ENCODE measurements at regions not wholly inside any gene's neighbourhood (a gene's known extent, or its start where the extent isn't known, plus 50 kb on each side); places are given as distances from the start of the nearest gene placed in this dataset.

- WGBS (ENCODE audit: insufficient coverage): no CpG with 5 or more reads among the region's 2 CpGs
- DNase-seq: peak; percentile 32
Observed at GRCh38 chr6:132087391-132087790, 136.2 kb upstream of the CCN2 start.

GRCh38 chr6:132085731-132086130 lies 134.6 kb upstream of the CCN2 start:
- no peaks in the 10 kb centered on the region for H3K36me3 ChIP-seq (ENCODE audit: control insufficient read depth, insufficient read depth, low read length)
- H3K4me3 ChIP-seq (ENCODE audit: low read length): no peak overlapping the region
- H3K27ac ChIP-seq (ENCODE audit: low read length): peak overlapping the region; percentile 66
- WGBS (ENCODE audit: insufficient coverage): 89% methylated on average over 3 of the region's 5 CpGs
- peaks cover 2% of the 10 kb centered on the region for H3K4me1 ChIP-seq (ENCODE audit: control insufficient read depth, insufficient read depth, low read length)
- peaks cover 2% of the 10 kb centered on the region for H3K9me3 ChIP-seq (replicated peaks; ENCODE audit: control insufficient read depth, low read depth, low read length)
- no peaks in the 10 kb centered on the region for H3K27me3 ChIP-seq (ENCODE audit: control insufficient read depth, insufficient read depth, low read length)
- no peak for DNase-seq

More at GRCh38 chr6:132087391-132087790, 136.2 kb upstream of the CCN2 start:
- H3K4me1 ChIP-seq (ENCODE audit: control insufficient read depth, insufficient read depth, low read length): peaks cover 2% of the 10 kb centered on the region
- H3K4me3 ChIP-seq (ENCODE audit: low read length): no peak overlapping the region
- no peaks in the 10 kb centered on the region for H3K27me3 ChIP-seq (ENCODE audit: control insufficient read depth, insufficient read depth, low read length)
- H3K27ac ChIP-seq (ENCODE audit: low read length): no peak overlapping the region
- no peaks in the 10 kb centered on the region for H3K36me3 ChIP-seq (ENCODE audit: control insufficient read depth, insufficient read depth, low read length)
- peaks cover 2% of the 10 kb centered on the region for H3K9me3 ChIP-seq (replicated peaks; ENCODE audit: control insufficient read depth, low read depth, low read length)

GRCh38 chr6:132084811-132085509 lies 133.8 kb upstream of the CCN2 start:
- Histone ChIP-seq H3K27me3 (ENCODE audit: control insufficient read depth, insufficient read depth, low read length) (no peaks in the 10 kb centered on the region), H3K4me1 (ENCODE audit: control insufficient read depth, insufficient read depth, low read length) (peaks cover 2% of the 10 kb centered on the region), H3K36me3 (ENCODE audit: control insufficient read depth, insufficient read depth, low read length) (no peaks in the 10 kb centered on the region), H3K27ac (ENCODE audit: low read length) (peak overlapping the region; percentile 66), H3K9me3 (replicated peaks; ENCODE audit: control insufficient read depth, low read depth, low read length) (no peaks in the 10 kb centered on the region), H3K4me3 (ENCODE audit: low read length) (no peak overlapping the region)
- WGBS (ENCODE audit: insufficient coverage): 86% methylated on average over 1 of the region's 3 CpGs
- peak; percentile 29 for DNase-seq

- no peaks in the 10 kb centered on the region for H3K9me3 ChIP-seq (replicated peaks; ENCODE audit: control insufficient read depth, low read depth, low read length)
- H3K36me3 ChIP-seq (ENCODE audit: control insufficient read depth, insufficient read depth, low read length): no peaks in the 10 kb centered on the region
- no CpG with 5 or more reads among the region's 2 CpGs for WGBS (ENCODE audit: insufficient coverage)
- no peak overlapping the region for H3K4me3 ChIP-seq (ENCODE audit: low read length)
- DNase-seq: no peak
- H3K4me1 ChIP-seq (ENCODE audit: control insufficient read depth, insufficient read depth, low read length): peaks cover 2% of the 10 kb centered on the region
- no peak overlapping the region for H3K27ac ChIP-seq (ENCODE audit: low read length)
- H3K27me3 ChIP-seq (ENCODE audit: control insufficient read depth, insufficient read depth, low read length): no peaks in the 10 kb centered on the region
Observed at GRCh38 chr6:132082421-132082820, 131.2 kb upstream of the CCN2 start.

GRCh38 chr6:132081338-132081737 lies 130.2 kb upstream of the CCN2 start:
- Histone ChIP-seq H3K9me3 (replicated peaks; ENCODE audit: control insufficient read depth, low read depth, low read length) (no peaks in the 10 kb centered on the region), H3K27ac (ENCODE audit: low read length) (no peak overlapping the region), H3K4me1 (ENCODE audit: control insufficient read depth, insufficient read depth, low read length) (peaks cover 2% of the 10 kb centered on the region), H3K4me3 (ENCODE audit: low read length) (no peak overlapping the region), H3K27me3 (ENCODE audit: control insufficient read depth, insufficient read depth, low read length) (no peaks in the 10 kb centered on the region), H3K36me3 (ENCODE audit: control insufficient read depth, insufficient read depth, low read length) (no peaks in the 10 kb centered on the region)
- no peak for DNase-seq
- WGBS (ENCODE audit: insufficient coverage): no CpG with 5 or more reads among the region's 1 CpG

- no peaks in the 10 kb centered on the region for H3K27me3 ChIP-seq (ENCODE audit: control insufficient read depth, insufficient read depth, low read length)
- H3K4me3 ChIP-seq (ENCODE audit: low read length): no peak overlapping the region
- DNase-seq: no peak
- H3K36me3 ChIP-seq (ENCODE audit: control insufficient read depth, insufficient read depth, low read length): no peaks in the 10 kb centered on the region
- 85% methylated on average over 4 of the region's 5 CpGs for WGBS (ENCODE audit: insufficient coverage)
- no peak overlapping the region for H3K27ac ChIP-seq (ENCODE audit: low read length)
- no peaks in the 10 kb centered on the region for H3K4me1 ChIP-seq (ENCODE audit: control insufficient read depth, insufficient read depth, low read length)
- H3K9me3 ChIP-seq (replicated peaks; ENCODE audit: control insufficient read depth, low read depth, low read length): no peaks in the 10 kb centered on the region
Observed at GRCh38 chr6:132079286-132079685, 128.1 kb upstream of the CCN2 start.

GRCh38 chr6:132076452-132076851 lies 125.3 kb upstream of the CCN2 start:
- Histone ChIP-seq H3K27ac (ENCODE audit: low read length) (no peak overlapping the region), H3K36me3 (ENCODE audit: control insufficient read depth, insufficient read depth, low read length) (no peaks in the 10 kb centered on the region), H3K27me3 (ENCODE audit: control insufficient read depth, insufficient read depth, low read length) (no peaks in the 10 kb centered on the region), H3K4me1 (ENCODE audit: control insufficient read depth, insufficient read depth, low read length) (no peaks in the 10 kb centered on the region), H3K9me3 (replicated peaks; ENCODE audit: control insufficient read depth, low read depth, low read length) (no peaks in the 10 kb centered on the region), H3K4me3 (ENCODE audit: low read length) (no peak overlapping the region)
- 100% methylated on average over 3 of the region's 3 CpGs for WGBS (ENCODE audit: insufficient coverage)
- no peak for DNase-seq

- no peak for DNase-seq
- no peak overlapping the region for H3K4me3 ChIP-seq (ENCODE audit: low read length)
- no peaks in the 10 kb centered on the region for H3K36me3 ChIP-seq (ENCODE audit: control insufficient read depth, insufficient read depth, low read length)
- H3K4me1 ChIP-seq (ENCODE audit: control insufficient read depth, insufficient read depth, low read length): no peaks in the 10 kb centered on the region
- WGBS (ENCODE audit: insufficient coverage): 100% methylated on average over 1 of the region's 1 CpG
- no peaks in the 10 kb centered on the region for H3K9me3 ChIP-seq (replicated peaks; ENCODE audit: control insufficient read depth, low read depth, low read length)
- H3K27ac ChIP-seq (ENCODE audit: low read length): no peak overlapping the region
- no peaks in the 10 kb centered on the region for H3K27me3 ChIP-seq (ENCODE audit: control insufficient read depth, insufficient read depth, low read length)
Observed at GRCh38 chr6:132072831-132073230, 121.7 kb upstream of the CCN2 start.

GRCh38 chr6:132072271-132072670 lies 121.1 kb upstream of the CCN2 start:
- H3K27ac ChIP-seq (ENCODE audit: low read length): no peak overlapping the region
- H3K27me3 ChIP-seq (ENCODE audit: control insufficient read depth, insufficient read depth, low read length): no peaks in the 10 kb centered on the region
- no peaks in the 10 kb centered on the region for H3K4me1 ChIP-seq (ENCODE audit: control insufficient read depth, insufficient read depth, low read length)
- no peaks in the 10 kb centered on the region for H3K9me3 ChIP-seq (replicated peaks; ENCODE audit: control insufficient read depth, low read depth, low read length)
- DNase-seq: no peak
- no CpG with 5 or more reads among the region's 2 CpGs for WGBS (ENCODE audit: insufficient coverage)
- H3K36me3 ChIP-seq (ENCODE audit: control insufficient read depth, insufficient read depth, low read length): no peaks in the 10 kb centered on the region
- H3K4me3 ChIP-seq (ENCODE audit: low read length): no peak overlapping the region

GRCh38 chr6:132070356-132070755 lies 119.2 kb upstream of the CCN2 start:
- H3K9me3 ChIP-seq (replicated peaks; ENCODE audit: control insufficient read depth, low read depth, low read length): no peaks in the 10 kb centered on the region
- no peaks in the 10 kb centered on the region for H3K36me3 ChIP-seq (ENCODE audit: control insufficient read depth, insufficient read depth, low read length)
- H3K4me1 ChIP-seq (ENCODE audit: control insufficient read depth, insufficient read depth, low read length): no peaks in the 10 kb centered on the region
- WGBS (ENCODE audit: insufficient coverage): no CpG with 5 or more reads among the region's 1 CpG
- peak; percentile 82 for DNase-seq
- no peak overlapping the region for H3K4me3 ChIP-seq (ENCODE audit: low read length)
- no peak overlapping the region for H3K27ac ChIP-seq (ENCODE audit: low read length)
- no peaks in the 10 kb centered on the region for H3K27me3 ChIP-seq (ENCODE audit: control insufficient read depth, insufficient read depth, low read length)

GRCh38 chr6:132068766-132069165 lies 117.6 kb upstream of the CCN2 start:
- Histone ChIP-seq H3K9me3 (replicated peaks; ENCODE audit: control insufficient read depth, low read depth, low read length) (no peaks in the 10 kb centered on the region), H3K4me3 (ENCODE audit: low read length) (no peak overlapping the region), H3K27ac (ENCODE audit: low read length) (no peak overlapping the region), H3K4me1 (ENCODE audit: control insufficient read depth, insufficient read depth, low read length) (no peaks in the 10 kb centered on the region), H3K36me3 (ENCODE audit: control insufficient read depth, insufficient read depth, low read length) (no peaks in the 10 kb centered on the region), H3K27me3 (ENCODE audit: control insufficient read depth, insufficient read depth, low read length) (no peaks in the 10 kb centered on the region)
- no CpG with 5 or more reads among the region's 3 CpGs for WGBS (ENCODE audit: insufficient coverage)
- DNase-seq: no peak
